SW480 (cell line): ENCODE measurements at regions not wholly inside any gene's neighbourhood (a gene's known extent, or its start where the extent isn't known, plus 50 kb on each side); places are given as distances from the start of the nearest gene placed in this dataset.

Source experiments
- DNase-seq: peaks from one replicate; pipeline ENCODE4 v3.0.0-alpha.2; 2016; ENCODE audit warnings: low spot score

DNA sequence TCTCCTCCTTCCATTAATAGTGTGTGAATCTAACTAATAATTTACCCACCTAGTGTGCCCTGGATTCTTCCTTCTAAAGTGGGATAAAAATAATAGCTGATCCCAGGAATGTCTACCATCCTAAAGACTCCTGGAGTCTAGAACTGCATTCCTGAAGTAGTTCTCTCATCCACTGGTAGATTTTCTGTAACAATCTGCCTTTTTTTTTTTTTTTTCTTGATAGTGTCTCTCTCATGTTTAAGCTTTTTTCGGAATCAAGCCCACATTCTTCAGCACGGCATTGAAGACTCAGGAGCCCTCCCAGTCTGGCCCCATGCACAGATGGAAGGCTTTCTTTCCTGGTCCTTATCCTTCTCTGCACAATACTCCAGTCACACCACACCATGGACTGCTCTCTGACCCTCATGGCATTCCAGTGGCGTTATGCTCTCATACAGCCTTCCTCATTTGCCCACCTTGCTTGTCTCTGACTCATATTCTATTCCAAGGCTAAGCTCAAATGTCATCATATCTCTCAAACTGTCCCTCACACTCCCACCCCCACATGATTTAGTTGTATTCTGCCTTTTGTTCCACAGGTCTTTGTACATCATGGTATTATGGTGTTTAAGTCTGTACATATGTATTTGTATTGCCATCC, 68.7 kb upstream of the FRY start:
- DNase-seq, result no peak

DNA sequence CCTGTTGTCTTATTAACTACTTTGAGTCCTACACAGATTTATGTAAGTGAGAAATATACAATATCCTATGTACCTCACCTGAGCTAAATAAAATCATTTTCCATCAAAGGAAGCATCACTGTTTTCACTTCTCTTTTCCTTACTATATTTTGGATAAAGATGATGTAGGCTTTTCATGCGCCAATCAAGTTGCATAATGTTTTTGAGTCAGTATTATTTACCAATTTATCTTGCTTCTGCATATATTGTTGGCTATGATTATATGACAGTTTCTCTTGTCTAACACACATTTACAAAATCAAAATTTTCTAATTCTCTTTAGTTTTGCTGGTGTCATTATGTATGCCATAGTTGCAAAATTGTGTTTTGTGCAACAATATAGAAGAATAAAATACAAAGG, 67.9 kb upstream of the FRY start:
- DNase-seq, result no peak

DNA sequence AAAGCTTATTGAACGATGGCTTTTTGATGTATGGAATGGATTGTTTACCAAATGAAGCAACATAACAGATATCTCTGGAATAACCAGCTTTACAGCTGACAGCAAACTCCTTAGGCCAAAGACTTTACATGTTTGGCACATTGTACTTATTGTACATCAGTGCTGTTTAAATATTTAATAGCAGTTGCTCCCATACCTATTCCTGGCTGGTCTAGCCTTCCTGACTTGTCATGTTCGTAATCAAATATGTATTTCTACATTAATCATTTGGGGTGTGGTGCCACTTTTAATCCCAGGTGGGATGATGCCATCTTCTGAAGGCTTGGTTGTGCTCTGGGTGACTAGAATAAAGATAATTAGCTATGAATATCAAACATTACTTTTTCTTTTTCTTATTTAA, 67.4 kb upstream of the FRY start:
- no peak for DNase-seq

DNA sequence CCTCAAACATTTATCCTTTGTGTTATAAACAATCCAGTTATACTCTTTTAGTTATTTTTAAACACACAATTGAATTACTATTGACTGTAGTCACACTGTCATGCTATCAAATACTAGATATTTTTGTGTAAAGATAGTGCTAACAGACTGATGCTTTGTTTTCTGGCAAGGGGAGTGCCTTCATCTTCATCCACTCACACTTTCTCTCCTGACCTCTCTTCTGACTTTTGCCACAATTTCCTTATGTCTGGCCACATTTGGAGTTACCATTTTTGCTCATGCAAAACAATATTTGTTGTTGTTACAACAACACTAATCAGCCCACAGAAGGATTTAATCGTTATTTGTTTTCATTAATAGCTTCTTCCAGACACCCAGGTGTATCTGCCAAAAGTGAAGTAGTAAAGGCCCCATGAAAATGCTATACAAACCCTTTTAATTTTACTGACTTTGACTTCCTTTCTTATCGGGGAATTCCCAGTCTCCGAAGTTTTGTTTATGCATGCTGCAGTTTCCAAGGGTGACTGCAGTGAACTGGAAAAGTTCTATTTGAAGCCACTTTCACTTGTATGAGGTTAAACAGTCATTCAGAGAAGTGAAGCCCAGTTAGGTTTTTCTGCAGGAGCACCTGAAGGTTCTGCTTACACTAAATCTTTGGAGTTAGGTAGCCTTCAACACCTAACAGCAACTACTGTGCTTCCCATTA, 66.1 kb upstream of the FRY start:
- no peak for DNase-seq

DNA sequence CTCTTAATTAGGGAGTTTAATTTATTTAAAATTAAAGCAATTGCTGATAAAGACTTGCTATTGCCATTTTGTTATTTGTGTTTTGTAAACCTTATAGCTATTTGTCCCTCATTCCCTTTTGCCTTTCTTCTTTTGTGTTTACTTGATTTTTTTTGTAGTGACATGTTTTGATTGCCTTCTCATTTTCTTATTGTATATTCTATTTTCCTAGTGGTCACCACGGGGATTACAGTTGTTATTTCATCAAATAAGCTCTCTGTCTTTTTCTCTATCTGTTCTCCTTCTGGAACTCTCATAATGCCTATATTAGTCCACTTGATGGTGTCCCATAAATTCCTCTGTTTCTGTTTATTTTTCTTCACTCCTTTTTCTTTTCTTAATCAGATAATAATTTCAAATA, 64.4 kb upstream of the FRY start:
- DNase-seq, result no peak

DNA sequence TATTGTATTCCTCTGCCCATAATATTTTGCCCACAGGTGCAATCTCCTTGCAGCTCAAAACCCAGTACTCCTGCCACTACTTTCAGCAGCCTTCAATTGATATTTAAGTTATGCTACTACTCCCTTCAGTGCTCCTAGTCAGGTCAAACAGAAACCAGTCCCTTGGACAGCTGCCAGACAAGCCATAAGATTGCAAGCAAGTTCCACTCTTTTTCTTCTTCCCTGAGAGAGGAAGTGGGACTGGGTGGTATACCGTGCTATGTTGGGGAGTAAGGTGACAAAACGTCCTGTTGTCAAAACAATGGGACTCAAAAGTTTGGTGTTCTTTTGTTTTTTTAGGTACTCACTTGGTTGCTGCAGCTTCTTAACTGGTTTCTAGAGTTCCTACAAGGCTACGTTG, 63.1 kb upstream of the FRY start:
- DNase-seq, result no peak

DNA sequence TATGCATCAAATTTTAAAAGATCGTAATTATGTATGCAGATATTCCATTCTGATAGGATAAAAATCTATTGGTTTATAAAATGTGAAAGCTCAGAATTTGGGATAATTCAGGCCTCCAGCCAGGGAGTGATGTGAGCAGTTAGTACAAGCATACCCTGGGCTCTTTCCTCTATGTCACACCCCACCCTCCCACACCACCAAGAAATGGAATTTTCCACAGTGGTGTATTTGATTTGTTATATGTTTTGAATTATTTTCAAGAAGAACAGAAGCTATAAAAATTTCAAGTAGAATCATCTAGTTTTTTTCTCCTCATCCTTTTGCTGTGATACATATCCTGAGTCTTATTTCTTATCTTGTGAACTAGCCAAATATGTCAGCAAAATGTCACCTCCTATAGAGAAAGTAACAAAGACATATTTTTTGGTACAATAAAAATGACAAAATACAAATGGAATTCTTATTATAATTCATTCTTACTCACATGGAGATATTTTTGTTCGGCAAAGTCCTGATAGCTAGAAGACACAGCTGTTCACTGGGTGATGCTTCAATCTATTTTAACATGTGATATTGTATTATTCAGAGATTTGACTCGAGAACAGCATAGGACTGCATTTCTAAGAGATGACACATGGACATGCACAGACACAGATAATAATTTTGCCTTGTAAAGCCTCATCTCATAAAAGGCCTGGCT, 61.2 kb upstream of the FRY start:
- no peak for DNase-seq

DNA sequence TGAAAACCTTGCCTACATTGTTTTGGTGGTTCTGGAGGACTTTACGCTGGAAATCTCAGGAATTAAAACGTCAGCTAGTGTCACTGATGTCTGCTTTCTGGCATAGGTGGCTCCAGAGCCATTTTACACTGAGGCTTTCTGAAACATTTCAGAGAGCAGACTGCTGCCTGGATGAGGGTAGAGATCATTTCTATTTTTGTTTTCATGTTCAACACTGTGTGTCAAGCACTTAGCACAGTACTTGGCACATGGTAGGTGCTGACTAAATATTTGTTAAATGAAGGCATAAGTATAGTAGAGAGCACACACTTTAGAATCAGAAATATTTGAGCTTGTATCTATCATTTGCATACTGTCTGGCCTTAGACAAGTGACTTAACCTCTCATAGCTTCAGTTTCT, 59.1 kb upstream of the FRY start:
- DNase-seq, result no peak

DNA sequence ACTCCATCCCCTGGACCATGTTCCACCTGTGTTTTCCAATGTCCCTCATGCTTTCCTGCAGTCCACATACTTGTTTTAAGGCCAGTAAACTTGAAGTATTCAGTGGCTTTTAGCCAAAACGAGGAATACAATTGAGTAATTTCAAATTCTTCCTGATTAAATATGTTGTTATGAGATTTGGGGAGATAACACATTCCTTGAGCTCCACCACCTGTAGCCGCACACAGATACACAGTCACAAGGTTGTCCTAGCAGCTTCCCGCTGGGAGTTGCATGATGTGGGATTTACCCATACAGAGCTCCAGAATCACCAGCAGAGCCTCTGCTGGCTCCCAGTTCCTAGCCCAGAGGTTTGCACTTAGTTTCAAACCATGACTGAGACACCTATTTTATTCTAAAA, 53.6 kb upstream of the FRY start:
- no peak for DNase-seq

DNA sequence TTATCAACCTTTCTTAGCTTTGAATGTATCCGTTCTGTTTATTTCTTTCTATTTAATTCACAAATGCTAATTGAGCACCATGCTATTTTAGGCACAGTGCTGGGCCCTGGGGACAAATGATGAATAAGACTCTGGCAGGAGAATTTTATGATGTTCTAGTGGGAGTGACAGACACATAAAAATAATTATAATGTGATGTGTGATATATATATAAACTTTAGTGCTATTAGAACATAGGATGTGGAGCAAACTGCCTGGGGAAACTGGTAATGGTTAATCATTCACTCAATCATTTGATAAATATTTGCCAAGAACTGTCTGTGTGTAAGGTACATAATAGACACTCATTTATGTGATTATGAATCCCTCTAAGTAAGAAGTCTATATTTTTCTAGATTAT, 50.7 kb upstream of the FRY start:
- no peak for DNase-seq
